ENCODE measurements at regions not wholly inside any gene's neighbourhood (a gene's known extent, or its start where the extent isn't known, plus 50 kb on each side); places are given as distances from the start of the nearest gene placed in this dataset.
"Not testable (repeated sequence)": the region's sequence is repeated elsewhere in the genome, so short reads cannot be mapped to it uniquely, and the experiment has no call there.

- DNase-seq = no peak
Observed at GRCh38 chr10:106038246-106038645, 1126.3 kb downstream of the SORCS1 start.

- no peak for DNase-seq
Observed at GRCh38 chr10:106033065-106033464, 1131.4 kb downstream of the SORCS1 start.

GRCh38 chr10:106032450-106033002, 1132.0 kb downstream of the SORCS1 start:
- DNase-seq = no peak

DNA sequence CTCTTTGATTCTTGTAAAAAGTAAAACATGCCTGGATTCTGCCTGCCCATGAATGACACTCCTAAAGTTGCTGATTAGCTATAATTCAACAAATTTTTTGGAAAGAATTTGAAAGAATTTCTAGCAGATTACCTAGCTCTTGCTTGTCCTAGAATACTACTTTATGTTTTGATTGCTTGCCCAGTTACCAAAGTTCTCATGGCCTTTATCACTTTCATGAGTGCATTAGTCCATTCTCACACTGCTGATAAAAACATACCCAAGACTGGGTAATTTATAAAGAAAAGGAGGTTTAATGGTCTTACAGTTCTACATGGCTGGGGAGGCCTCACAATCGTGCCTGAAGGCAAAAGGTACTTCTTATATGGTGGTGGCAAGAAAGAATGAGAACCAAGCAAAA, 1137.3 kb downstream of the SORCS1 start:
- no peak for DNase-seq

DNA sequence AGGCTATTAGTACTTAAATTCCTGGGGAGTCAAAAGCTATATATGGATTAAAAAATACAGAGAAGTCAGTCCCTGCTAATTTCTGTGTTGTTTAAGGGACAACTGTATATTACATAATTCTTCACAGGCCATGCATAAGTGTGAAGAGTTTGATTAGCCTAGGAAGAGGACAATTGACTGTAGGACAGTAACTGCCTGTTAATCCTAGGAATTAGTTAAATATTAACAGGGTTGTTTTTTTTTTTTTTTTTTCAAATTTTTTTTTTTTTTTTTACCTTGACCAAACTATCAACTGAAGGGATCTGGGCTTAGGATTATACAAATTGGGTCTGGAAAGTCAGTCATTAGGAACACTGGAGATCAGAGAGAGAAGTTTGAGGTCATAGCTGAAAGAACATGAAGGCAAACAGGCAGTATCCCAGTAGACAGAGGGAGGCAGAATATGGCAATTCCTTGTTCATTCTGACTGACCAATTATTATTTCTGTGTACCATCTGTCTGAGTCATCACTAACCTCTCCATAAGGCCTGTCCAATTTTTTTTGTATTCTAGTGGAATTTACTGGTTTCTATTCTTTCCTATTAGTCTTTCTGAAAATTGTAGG, 1139.2 kb downstream of the SORCS1 start:
- DNase-seq = no peak

- no peak for DNase-seq
Observed at GRCh38 chr10:106023329-106023728, 1141.2 kb downstream of the SORCS1 start.

GRCh38 chr10:106019559-106019958, 1144.9 kb downstream of the SORCS1 start:
- DNase-seq = not testable (repeated sequence)

DNA sequence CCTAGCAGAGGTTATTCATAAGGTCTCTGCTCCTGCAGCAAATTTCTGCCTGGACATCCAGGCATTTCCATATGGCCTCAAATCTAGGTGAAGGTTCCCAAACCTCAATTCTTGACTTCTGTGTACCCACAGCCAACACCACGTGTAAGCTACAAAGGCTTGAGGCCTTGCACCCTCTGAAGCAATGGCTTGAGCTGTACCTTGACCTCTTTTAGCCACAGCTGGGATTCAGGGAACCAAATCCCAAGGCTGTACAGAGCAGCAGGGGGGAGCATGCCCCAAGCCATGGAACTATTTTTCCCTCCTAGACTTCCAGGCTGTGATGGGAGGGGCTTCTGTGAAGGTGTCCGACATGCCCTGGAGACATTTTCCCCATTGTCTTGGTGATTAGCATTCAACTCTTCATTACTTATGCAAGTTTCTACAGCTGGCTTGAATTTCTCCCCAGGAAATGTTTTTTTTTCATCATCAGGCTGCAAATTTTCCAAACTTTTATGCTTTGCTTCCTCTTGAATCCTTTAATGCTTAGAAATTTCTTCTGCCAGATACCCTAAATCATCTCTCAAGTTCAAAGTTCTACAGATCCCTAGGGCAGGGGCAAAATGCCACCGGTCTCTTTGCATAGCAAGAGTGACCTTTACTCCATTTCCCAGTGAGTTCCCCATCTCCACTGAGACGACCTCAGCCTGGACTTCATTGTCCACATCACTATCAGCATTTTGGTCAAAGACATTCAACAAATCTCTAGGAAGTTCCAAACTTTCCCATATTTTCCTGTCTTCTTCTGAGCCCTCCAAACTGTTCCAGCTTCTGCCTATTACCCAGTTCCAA, 1148.9 kb downstream of the SORCS1 start:
- not testable (repeated sequence) for DNase-seq

DNA sequence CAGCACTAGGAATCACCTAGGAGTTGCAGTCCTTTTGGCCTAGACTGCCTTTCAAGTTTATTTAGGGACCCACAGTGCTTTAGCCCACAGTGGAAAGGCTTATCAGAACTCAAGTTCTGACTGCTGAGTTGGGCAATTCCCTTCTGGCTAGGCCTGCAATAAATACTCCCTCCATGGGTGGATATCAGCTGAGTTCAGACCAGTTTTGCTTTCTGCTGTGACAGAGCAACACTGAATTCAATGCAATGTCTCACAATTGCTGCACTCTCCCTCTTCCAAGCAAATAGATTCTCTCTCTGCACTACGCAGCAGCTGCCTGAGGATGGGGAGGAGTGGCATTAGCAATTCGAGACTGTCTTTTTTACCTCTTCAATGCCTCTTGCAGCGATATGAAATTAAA, 1153.3 kb downstream of the SORCS1 start:
- no peak for DNase-seq

DNA sequence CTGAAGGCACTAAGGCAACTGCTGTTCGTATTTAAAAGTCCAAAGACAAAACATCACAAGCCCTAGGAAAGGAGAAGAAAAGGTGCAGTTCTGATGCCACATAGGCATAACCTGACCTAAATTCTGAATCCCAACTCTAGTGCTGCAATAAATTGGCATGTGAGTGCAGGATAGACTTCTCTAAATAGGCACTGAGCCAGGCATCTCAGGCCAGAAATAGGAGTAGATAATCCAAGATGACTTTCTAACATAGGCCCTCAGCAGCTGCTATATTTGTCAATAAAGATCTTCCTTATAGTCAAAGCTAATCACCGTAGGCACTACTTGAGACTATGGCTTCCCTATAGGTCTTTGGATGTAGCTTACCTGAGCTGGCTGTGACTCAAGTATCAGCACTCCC, 1163.8 kb downstream of the SORCS1 start:
- DNase-seq = no peak

GRCh38 chr10:105993609-105994008, 1170.9 kb downstream of the SORCS1 start:
- DNase-seq = no peak

DNA sequence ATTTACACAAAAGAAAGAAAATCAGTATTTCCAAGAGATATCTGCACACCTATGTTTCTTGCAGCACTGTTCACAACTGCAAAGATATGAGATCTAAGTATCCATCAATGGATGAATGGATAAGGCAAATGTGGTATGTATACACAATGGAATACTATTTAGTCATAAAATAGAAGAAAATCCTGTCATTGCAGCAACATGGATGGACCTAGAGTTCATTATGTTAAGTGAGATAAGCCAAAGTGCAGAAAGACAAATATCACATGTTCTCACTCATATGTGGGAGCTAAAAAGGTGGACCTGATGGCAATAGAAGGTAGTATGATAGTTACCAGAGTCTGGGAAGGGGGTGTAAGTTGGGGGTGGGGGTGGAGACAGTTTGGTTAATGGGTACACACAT, 1171.6 kb downstream of the SORCS1 start:
- DNase-seq = no peak

GRCh38 chr10:105990529-105990928, 1174.0 kb downstream of the SORCS1 start:
- DNase-seq = no peak

DNA sequence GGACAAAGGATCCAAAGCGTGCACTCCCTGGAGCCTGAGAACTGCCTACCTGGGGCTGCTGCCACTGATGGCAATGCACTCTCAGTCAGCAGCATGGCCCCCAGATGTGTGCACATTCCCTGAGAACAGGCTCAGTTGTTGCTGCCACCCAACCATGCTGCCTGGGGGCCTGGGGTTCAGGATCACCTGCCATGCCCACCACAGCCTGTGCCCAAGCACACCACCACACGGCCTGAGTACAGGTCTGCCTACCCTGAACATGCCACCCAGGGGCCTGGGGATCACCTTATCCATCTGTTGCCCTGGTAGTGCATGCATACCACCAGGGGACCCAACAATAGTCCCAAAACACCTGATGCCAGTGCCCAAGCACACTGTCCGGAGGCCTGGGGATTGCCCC, 1174.5 kb downstream of the SORCS1 start:
- DNase-seq = no peak

GRCh38 chr10:105988848-105989247, 1175.7 kb downstream of the SORCS1 start:
- DNase-seq = no peak

DNA sequence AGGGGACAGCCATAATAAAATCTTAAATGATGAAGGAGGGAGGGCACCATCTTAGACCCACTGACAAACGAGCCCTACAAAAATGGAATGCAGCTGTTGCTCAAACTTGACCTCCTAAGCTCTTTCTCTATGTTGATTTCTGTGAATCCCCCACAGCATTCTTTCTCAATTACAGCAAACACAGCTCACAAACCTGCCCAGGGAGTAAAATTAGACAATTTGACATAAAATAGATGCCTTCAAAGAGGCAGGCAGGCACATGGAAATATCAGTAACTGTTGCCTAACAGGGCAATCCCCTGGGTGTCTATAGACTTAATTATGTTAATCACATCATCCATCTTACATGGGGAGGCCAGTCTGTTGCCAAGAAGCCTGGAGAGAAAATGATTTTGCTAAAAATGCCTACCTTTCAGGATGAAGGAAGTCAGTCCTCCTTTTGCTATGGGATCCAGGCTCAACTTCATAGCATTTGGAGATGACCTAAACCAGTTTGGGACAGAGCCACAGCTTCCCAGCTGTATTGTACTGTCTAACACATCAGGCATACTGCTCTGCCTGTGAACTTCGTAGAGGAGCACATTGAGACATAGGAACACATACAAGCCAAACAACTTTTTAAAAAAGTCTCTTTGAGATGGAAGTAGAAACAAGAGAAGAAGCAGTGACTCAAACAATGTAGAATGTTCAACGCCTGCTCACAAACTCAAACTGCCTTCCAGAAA, 1177.4 kb downstream of the SORCS1 start:
- DNase-seq = peak; percentile 82

DNA sequence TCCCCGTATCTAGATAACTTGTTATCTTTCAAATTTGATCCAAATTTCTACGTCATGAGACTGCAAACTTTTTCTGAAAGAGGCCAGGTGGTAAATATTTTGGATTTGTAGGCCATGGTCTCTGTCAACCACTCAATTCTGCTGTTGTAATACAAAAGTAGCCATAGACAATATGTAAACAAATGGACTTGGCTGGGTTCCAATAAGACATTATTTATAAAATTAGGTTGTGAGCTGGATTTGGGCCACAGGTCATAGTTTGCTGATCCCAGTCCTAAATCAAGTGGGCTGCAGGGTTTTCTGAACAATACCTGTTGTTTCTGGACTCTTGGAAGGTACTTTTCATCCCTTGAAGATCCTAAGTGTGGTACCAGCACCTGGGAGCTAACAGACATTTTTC, 1178.0 kb downstream of the SORCS1 start:
- peak; percentile 77 for DNase-seq

DNA sequence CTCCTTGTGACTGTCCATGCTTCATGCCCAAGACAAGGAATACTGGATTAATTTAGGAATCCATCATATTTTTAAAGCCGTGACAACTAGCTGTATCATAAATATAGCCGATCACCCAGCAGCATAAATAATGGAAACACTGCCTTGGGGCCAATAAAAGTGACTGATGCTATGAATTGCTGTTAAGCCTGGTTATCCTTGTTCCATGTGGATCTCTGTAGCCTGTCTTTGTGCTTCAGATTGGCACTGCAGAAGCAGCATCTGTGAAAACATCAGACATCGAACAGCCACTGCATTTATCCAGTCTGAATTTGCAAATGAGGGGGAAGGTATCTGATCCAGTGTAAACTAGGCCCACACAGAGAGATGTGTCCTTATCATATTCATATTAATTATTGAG, 1181.8 kb downstream of the SORCS1 start:
- DNase-seq = no peak

DNA sequence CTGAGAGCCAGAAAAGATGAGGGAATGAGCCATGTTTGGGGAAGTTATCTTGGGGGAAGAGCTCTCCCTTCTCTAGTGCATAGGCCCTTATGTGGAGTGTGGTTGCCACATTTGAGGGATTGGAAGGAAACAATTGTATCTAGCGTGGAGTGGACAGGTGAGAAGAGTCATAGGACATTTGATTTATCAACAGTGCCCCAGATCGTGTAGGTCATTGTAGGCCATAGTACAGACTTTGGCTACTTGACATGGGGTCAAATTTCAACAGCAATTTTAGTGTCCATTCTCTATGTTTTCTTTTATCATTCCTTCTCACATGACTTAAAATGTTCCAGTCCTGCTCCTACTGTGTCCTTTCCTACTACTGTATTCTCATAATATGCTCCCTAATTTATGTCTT, 1182.8 kb downstream of the SORCS1 start:
- DNase-seq = no peak

DNA sequence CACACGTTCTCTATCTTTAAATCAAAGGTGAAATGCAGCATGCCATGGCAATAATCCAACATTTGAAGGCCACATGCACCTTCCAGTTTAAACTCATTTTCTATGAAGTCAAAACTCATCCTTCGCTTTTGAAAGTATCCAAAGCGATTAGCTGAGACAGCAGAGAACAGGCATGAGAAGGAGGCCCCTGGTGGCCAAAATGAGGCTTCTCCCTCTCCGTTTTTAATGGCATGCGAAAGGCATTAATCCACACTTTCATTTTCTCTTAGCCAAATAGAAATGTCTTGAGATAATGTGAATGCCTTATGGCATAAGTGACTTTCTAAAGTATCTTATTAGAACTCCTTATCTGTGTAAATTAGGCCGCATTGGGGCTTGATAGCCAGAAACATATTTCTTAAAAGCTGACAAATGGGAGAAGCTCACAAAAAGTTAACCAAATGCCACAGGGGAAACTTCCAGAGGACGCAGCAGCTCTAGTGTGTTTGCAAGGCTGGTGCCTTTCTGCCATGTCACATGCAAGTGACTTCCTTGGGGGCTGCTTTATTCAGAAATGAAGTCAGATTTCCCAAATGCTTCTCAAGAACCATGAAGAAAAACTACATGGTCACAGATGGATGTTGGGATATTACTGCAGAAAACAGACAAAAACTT, 1189.6 kb downstream of the SORCS1 start:
- DNase-seq = peak; percentile 36

GRCh38 chr10:105973902-105974301, 1190.6 kb downstream of the SORCS1 start:
- DNase-seq = peak; percentile 27

DNA sequence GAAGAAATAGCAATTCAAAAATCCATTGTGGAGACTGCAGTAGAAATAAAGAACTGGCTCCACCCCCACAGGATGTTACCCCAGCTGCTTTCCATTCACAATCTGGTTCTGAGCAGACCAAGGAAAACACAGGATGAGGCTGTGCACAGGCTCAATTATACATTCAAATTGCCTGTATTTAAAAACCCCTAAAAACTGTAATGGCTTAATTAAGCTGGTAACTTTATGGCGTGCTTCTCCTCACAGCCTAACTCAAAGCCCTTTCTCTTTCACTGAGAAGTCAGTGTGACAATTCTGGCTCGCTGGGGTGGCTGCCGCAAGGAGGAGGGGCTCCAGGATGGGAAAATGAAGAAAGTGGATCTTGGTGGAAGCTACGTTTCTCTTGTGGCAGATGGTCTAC, 1191.1 kb downstream of the SORCS1 start:
- DNase-seq = peak; percentile 86

DNA sequence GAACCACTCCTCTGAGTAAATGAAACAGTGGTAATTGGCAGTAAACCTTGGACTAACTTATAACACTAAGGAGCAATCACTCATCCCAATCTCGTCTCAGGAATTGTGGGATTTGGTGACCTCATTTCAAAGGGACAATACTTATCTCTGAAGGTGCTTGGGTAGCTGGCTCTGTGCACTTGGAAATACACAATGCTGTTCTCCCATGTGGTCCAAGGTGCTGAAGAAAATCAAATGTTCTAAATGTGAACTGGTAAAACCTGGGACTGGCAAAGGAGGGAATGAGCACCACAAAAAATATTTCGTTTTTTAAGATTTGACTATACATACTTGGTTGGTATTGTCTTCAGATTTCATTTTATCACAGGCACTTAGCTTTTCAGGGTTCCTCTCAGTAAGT, 1193.0 kb downstream of the SORCS1 start:
- no peak for DNase-seq
